Right renal pelvis (tissue), 4 donors: ENCODE measurements at regions not wholly inside any gene's neighbourhood (a gene's known extent, or its start where the extent isn't known, plus 50 kb on each side); places are given as distances from the start of the nearest gene placed in this dataset.

Source experiments
- DNase-seq, 4 donors: peaks; one replicate each; pipeline ENCODE4 v3.0.0-alpha.2; 2013; ENCODE audit warnings: low read depth in 4 of 4, low spot score in 3 of 4, missing footprints in 1 of 4

DNA sequence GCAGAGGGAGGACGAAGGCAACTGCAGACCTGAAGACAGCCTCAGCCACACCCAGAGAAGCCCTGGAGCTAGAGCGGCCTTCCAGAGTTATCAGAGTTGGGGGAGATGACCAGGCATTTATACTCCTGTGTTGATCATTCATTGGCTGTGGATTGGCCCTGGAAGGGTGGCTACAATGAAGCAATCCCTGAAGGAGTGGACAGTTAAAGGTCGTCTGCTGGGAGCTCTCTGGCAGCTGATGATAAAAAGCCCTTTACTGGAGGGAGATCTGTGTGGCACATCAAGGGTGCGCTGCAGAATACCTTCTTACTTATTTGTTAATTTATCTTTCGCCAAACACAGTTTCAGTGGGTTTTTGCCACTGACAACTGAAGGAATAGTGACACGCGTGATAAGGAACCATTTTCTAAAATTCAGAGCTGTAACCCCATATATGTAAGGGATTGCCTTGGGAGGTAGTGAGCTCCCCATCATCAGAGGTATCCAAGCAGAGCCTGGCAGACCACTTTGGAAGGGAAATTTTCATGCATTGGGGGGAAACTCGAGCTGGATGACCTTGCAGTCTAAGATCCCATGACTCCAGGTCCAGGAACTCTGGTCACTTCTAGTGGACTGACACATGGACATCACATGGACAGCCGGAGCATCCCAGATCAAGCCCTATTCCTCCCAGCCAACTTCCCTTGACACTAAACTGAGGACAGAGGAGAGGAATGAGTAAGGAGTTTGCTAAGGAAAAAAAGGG is 126.4 kb upstream of the GADD45A start:
- DNase-seq: no peak

DNA sequence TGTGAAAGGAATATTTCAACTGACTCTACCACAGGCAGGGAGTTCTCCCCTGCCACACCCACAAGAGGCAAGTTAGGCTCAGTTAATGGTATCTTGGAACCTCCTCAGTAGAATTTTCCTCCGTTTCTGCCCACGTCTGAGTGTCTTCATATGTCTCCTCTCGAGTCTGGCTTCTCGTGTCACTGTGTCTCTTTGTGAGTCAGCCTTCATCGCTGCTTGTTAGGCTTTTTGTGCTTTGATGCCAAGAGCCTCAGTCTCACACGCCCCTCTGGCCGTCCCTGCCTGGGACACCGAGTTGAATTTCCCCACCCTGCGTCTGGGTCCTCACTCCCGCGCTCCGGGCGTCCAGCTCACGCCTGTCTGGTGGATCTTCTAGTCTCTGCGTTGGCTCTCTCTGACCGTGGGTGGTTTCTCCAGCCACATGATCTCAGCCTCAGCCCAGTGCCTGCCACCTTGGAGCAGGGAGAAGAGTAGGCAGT is 125.7 kb upstream of the GADD45A start:
- no peak for DNase-seq

DNA sequence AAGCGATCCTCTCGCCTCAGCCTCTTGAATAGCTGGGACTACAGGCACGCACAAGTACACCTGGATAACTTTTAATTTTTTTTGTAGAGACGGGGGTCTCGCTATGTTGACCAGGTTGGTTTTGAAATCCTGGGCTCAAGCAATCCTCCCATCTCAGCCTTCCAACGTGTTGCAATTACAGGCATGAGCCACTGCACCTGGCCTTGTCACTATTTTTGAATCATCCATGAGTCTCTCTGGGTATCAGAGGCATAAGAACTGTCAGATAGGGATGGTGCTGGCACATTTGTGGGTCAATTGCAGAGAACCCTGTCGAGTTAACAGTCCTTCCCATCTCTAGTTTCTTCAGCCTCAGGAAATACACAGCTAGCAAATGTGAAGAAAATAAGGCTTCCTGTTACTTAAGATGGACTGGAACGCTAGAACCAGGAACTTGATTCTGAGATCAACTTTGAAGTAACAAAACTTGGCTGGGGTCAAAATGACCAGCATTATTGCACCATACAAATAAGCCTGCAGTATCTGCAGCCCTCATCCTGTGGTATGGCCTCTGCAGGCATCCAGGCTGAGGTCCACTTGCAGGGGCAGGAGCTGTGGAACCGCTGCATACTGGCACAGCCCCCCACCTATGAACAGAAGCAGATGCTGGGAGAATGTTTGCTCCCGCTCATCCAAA is 124.3 kb upstream of the GADD45A start:
- no peak for DNase-seq

DNA sequence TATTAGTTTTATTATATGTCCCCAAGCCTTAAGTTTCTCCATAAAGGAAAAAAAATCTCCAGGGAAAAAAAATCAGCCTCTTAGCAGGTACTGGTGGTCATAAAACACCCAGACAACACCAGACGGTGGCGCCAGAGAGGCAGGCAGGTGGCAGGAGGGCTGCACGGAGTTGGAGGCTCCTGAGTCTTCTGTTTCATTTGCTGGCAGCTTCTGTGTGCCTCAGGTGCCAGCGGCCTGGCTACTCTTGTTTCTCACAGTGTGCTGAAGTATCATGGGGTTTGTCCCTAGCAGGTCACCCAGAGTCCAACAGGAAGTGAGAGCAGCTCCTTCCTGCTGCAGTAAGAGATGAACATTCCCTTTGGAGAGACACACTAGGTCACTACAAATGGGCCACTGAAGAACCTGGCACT is 123.3 kb upstream of the GADD45A start:
- DNase-seq: peak; percentile 60 to 76 (median 65)

DNA sequence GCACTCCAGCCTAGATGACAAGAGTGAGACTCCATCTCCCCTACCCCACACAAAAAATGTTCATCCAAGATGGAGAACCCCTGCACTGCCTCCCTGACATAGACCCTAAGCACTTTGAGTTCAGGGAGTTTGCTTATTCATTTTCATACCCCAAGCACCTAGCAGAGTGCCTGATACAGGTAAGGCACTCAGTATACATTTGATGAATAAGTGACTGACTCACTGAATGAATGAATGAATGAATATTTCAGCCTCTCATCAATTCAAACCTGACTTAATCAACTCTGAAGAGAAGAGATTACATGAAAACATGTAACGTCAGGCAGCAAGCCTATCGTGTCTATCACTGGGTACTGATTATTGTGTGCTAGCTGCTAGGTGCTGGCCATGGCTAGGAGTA is 121.3 kb upstream of the GADD45A start:
- no peak for DNase-seq

GRCh38 chr1:67564193-67564592 is 120.8 kb upstream of the GADD45A start:
- DNase-seq: no peak

- DNase-seq: no peak
Observed at GRCh38 chr1:67566803-67567377, 118.1 kb upstream of the GADD45A start.

DNA sequence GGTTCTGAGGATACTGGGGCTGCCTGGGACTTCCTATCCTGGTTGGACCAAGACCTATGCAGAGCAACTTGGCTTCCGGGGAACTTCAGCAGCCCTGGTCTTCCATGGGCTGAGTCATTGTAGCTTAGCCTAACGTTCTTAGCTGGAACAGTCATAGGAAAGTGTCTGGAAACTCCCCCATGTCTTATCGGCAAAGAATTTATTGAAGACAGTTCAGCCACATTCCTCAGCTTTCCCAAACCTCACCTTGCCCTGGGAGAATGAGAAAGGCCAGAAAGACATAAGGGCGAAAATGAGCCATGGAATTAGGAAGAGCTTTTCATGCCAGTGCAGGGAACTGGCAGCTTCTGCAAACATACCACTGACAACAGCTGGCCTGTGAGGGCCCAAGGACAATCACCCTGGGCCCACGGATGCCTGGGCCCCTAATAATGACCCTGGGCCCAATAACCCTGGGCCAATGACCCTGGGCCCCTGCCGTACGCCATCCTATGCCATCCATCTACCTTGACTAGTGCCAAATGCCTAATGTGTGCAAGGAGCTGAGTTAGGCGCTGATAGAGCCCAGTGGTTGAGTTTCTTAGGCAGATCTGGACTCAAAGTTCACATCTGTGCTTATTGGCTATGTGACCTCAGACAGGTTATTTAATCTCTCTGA is 114.4 kb upstream of the GADD45A start:
- DNase-seq: no peak

DNA sequence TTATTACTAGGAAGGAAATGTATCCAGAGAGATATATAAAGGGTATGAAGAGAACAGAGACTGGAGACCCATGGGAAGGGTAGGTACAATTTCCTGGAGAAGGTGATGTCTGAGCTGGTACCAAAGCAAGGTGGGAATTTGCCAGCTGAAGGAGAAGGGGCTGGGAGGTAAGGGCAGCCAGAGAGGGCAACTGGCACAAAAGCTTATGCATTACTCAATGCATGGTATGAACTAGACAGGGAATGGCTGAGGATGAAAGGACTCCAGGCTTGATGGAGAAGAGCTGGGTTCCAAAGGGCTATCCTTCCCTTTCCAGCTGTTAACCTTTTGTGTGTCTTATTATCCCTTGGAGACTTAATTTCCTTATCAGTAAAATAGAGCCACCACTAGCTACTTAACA is 113.6 kb upstream of the GADD45A start:
- no peak for DNase-seq

- no peak for DNase-seq
Observed at GRCh38 chr1:67571901-67572593, 113.0 kb upstream of the GADD45A start.

DNA sequence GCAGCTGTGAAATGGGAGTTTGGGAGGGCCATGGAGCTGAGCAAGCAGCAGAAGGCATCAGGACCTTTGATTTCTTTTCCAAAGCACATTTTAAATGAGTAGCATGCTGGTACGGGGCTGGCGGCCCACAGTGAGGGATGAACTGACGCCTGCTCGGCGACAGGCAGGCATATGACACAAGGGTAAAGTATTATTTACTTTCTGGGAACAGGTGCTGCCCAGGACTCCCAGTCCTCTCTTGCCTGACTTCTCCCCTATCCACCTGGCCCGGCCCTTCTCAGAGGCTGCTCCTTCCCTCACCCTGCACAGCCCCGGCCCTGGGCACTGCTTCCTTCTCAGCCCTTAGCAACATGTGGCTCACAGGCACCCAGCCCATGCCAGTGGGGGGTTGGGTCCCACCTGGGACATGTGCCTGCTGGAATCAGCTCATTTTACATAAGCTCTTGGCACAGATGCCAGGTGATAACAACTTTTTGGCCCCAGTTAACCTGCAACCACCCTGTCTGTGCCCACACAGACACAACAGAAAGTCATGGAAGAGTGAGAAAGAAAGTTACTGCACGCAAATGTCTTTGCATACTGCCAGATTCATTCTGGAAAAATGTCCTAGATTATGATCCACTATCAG is 112.3 kb upstream of the GADD45A start:
- DNase-seq: no peak

- DNase-seq: no peak
Observed at GRCh38 chr1:67573311-67573872, 111.6 kb upstream of the GADD45A start.

GRCh38 chr1:67574221-67574620 is 110.8 kb upstream of the GADD45A start:
- DNase-seq: no peak

GRCh38 chr1:67575861-67576260 is 109.1 kb upstream of the GADD45A start:
- DNase-seq: no peak

- DNase-seq: no peak
Observed at GRCh38 chr1:67576474-67576873, 108.5 kb upstream of the GADD45A start.

DNA sequence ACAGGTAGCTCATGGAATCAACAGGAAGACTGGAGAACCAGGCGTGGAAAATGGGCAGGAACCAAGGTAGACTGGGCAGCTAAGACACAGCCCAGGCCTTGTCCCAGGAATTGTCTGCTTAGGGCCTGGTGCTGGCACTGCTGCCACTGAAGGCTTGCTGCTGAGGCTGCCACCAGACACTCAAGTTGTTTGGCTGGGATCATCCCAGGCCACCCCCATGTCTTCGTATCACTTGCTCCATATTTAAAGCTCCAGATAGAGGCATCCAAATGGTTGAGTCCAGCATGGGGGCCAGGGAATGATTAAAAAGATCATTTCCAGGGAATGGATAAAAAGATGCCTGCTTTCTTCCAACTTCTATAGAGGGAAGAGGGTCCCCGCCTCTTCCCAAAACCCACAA is 107.4 kb upstream of the GADD45A start:
- no peak for DNase-seq

DNA sequence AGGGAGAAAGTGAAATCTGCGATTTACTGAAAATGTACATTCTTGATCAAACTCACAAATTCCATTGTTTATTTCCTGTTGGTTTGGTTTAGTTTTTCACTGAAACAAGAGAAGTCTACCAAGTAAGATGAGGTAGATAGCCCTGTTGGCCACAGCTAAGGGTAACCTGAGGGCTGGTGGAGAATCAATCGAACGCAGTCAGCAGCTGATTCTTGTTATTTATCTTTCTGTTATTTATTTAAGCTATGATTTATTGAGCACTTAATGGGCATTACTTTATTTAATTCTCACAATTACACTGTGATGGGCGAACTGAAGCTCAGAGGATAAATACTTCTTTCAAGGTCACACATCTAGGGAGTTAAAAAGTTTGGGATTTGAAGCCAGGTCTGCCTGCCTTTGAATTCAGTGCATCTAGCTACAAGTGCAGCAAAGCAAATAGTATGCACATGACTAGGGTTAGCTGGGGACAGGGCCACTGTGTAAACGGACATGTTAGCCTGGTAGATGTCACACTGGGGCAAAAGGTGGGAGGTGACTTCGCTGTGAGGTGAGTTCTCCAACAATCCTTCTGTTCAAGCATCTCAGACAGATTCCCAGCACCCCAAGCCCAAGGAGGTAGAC is 106.5 kb upstream of the GADD45A start:
- no peak for DNase-seq

DNA sequence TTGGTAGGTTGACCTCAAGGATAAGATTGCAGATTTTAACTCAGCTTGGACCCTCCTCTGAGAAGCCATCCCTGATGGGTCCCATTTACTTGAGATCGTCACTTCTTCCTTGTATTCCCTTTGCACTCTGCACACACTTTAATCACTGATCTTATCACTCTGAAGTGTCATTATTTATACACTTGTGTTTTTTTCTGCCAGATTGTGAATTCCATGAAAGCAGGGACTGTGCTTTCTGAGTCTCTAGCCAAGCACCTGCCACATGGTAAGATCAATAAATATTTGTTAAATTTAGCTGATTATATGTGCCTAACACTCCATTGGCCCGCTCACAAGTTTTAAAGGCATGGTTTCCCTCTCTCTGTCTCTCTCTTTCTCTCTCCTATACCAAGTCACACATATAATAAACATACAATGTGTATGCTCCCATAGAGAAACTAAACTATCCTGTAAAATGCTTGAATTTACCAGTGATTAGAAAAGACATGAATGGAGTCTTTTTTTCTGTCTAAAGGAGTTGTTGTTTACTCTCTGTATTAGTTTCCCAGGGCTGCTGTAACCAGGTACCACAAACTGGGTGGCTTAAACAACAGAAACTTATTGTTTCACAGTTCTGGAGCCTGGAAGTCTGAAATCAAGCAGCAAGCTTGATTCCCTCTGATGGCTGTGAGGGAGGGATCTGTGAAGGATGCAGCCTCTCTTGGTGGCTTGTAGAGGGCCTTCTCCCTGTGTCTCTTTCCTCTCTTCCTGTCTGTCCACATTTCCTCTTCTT is 105.2 kb upstream of the GADD45A start:
- DNase-seq: no peak
